MM.1S (cell line): ENCODE measurements at regions not wholly inside any gene's neighbourhood (a gene's known extent, or its start where the extent isn't known, plus 50 kb on each side); places are given as distances from the start of the nearest gene placed in this dataset.

Experiments used
- DNase-seq: peaks from one replicate; pipeline ENCODE4 v3.0.0-alpha.2; 2015
- H2AFZ ChIP-seq: fragments of 300-600 bp; sonication (generic); 2 replicates; pipeline ENCODE4 v1.6.0; 2016; ENCODE audit warnings: antibody characterized with exemption, low read length
- H3F3A ChIP-seq: fragments of 300-600 bp; sonication (generic); 2 replicates; pipeline ENCODE4 v1.6.1; 2016; ENCODE audit warnings: mild to moderate bottlenecking, antibody characterized with exemption, low read length, moderate library complexity, mixed read lengths; ENCODE audit not compliant: insufficient read depth
- H3K27ac ChIP-seq: fragments of 300-600 bp; sonication (generic); 2 replicates; pipeline ENCODE4 v1.5.1; 2016; ENCODE audit warnings: mild to moderate bottlenecking, low read length
- H3K27me3 ChIP-seq: fragments of 300-600 bp; sonication (generic); replicated peaks from 2 replicates; pipeline ENCODE4 v1.6.0; 2016; ENCODE audit warnings: low read length; ENCODE audit not compliant: insufficient read depth
- H3K36me3 ChIP-seq: fragments of 300-600 bp; sonication (generic); replicated peaks from 2 replicates; pipeline ENCODE4 v1.6.1; 2016; ENCODE audit warnings: mild to moderate bottlenecking, low read length, mixed read lengths; ENCODE audit not compliant: insufficient read depth
- H3K4me1 ChIP-seq: fragments of 300-600 bp; sonication (generic); 2 replicates; pipeline ENCODE4 v1.6.1; 2016; ENCODE audit warnings: low read length, mixed read lengths
- H3K4me2 ChIP-seq: fragments of 300-600 bp; sonication (generic); 2 replicates; pipeline ENCODE4 v1.6.0; 2016; ENCODE audit warnings: low read depth, low read length
- H3K4me3 ChIP-seq: fragments of 300-600 bp; sonication (generic); 2 replicates; pipeline ENCODE4 v1.5.1; 2016; ENCODE audit warnings: low read length, mixed read lengths
- H3K79me2 ChIP-seq: fragments of 300-600 bp; sonication (generic); 2 replicates; pipeline ENCODE4 v1.6.1; 2016; ENCODE audit warnings: mixed run types, low read length, mixed read lengths
- H3K9ac ChIP-seq: fragments of 300-600 bp; sonication (generic); 2 replicates; pipeline ENCODE4 v1.6.1; 2016; ENCODE audit warnings: low read length, mixed read lengths
- H3K9me2 ChIP-seq: fragments of 300-600 bp; sonication (generic); replicated peaks from 2 replicates; pipeline ENCODE4 v1.6.1; 2016; ENCODE audit warnings: mild to moderate bottlenecking, low read length, mixed read lengths; ENCODE audit not compliant: insufficient read depth
- H3K9me3 ChIP-seq: fragments of 300-600 bp; sonication (generic); replicated peaks from 2 replicates; pipeline ENCODE4 v1.6.1; 2016; ENCODE audit warnings: mild to moderate bottlenecking, low read length, mixed read lengths; ENCODE audit not compliant: insufficient read depth
- H4K20me1 ChIP-seq: fragments of 300-600 bp; sonication (generic); 2 replicates; pipeline ENCODE4 v1.6.1; 2016; ENCODE audit warnings: mild to moderate bottlenecking, low read length, moderate library complexity, mixed read lengths; ENCODE audit not compliant: insufficient read depth
- CTCF ChIP-seq: fragments of 300-600 bp; sonication (generic); IDR thresholded peaks from 2 replicates; pipeline ENCODE4 v1.5.1; 2016; ENCODE audit warnings: antibody characterized with exemption, low read length, mixed read lengths
- EZH2 ChIP-seq: fragments of 300-600 bp; sonication (generic); optimal IDR thresholded peaks from 2 replicates; pipeline ENCODE3; 2017; ENCODE audit warnings: low read depth, mild to moderate bottlenecking, antibody characterized with exemption, low read length, mixed read lengths
- EZH2phosphoT487 ChIP-seq: fragments of 300-600 bp; sonication (generic); IDR thresholded peaks from 2 replicates; pipeline ENCODE4 v1.6.1; 2018; ENCODE audit warnings: antibody characterized with exemption, low read length

- TF ChIP-seq CTCF (no peak), EZH2phosphoT487 (no peak), EZH2 (no peak)
- Histone ChIP-seq H3K4me3 (no peak overlapping the region), H2AFZ (no peak overlapping the region)
These were observed 68.7 kb upstream of the PRDM1 start for GRCh38 chr6:106017454-106017853.

GRCh38 chr6:106014955-106015354 lies 71.2 kb upstream of the PRDM1 start:
- Histone ChIP-seq H3K79me2 (peaks cover 77% of the 10 kb centered on the region), H3K4me3 (no peak overlapping the region), H3K9me3 (no peaks in the 10 kb centered on the region), H3K9me2 (no peaks in the 10 kb centered on the region), H3K4me1 (no peaks in the 10 kb centered on the region), H3K27me3 (no peaks in the 10 kb centered on the region), H3K4me2 (no peak overlapping the region), H4K20me1 (no peaks in the 10 kb centered on the region), H3K27ac (no peak overlapping the region), H3K36me3 (no peaks in the 10 kb centered on the region), H3K9ac (no peak overlapping the region), H3F3A (no peaks in the 10 kb centered on the region), H2AFZ (no peak overlapping the region)
- TF ChIP-seq EZH2phosphoT487 (no peak), CTCF (no peak), EZH2 (no peak)
- no peak for DNase-seq

More at GRCh38 chr6:106017454-106017853, 68.7 kb upstream of the PRDM1 start:
- H3F3A ChIP-seq: no peaks in the 10 kb centered on the region
- DNase-seq: no peak
- H3K9me3 ChIP-seq: no peaks in the 10 kb centered on the region
- no peak overlapping the region for H3K4me2 ChIP-seq
- no peak overlapping the region for H3K27ac ChIP-seq
- no peaks in the 10 kb centered on the region for H3K36me3 ChIP-seq
- H3K9ac ChIP-seq: no peak overlapping the region
- no peaks in the 10 kb centered on the region for H3K27me3 ChIP-seq
- H3K79me2 ChIP-seq: peaks cover 60% of the 10 kb centered on the region
- no peaks in the 10 kb centered on the region for H3K9me2 ChIP-seq
- no peaks in the 10 kb centered on the region for H4K20me1 ChIP-seq
- no peaks in the 10 kb centered on the region for H3K4me1 ChIP-seq

GRCh38 chr6:106011476-106011875 lies 74.7 kb upstream of the PRDM1 start:
- DNase-seq: no peak
- no peaks in the 10 kb centered on the region for H4K20me1 ChIP-seq
- H3K4me1 ChIP-seq: no peaks in the 10 kb centered on the region
- no peak overlapping the region for H3K4me2 ChIP-seq
- H3K36me3 ChIP-seq: no peaks in the 10 kb centered on the region
- peaks cover 85% of the 10 kb centered on the region for H3K79me2 ChIP-seq
- H3K27me3 ChIP-seq: no peaks in the 10 kb centered on the region
- H3K4me3 ChIP-seq: no peak overlapping the region
- no peak overlapping the region for H3K9ac ChIP-seq
- no peaks in the 10 kb centered on the region for H3K9me2 ChIP-seq
- no peaks in the 10 kb centered on the region for H3K9me3 ChIP-seq
- no peaks in the 10 kb centered on the region for H3F3A ChIP-seq
- no peak overlapping the region for H2AFZ ChIP-seq
- H3K27ac ChIP-seq: no peak overlapping the region
- TF ChIP-seq CTCF (no peak), EZH2 (no peak), EZH2phosphoT487 (no peak)
